NCI-H82 treated with DMSO at 0.1 percent for 48 hours (cell line): ENCODE measurements at regions not wholly inside any gene's neighbourhood (a gene's known extent, or its start where the extent isn't known, plus 50 kb on each side); places are given as distances from the start of the nearest gene placed in this dataset.

Source experiments
- DNase-seq: peaks from one replicate; lab custom pipeline; 2025; ENCODE audit not compliant: unreplicated experiment; lab: John Stamatoyannopoulos, UW

DNA sequence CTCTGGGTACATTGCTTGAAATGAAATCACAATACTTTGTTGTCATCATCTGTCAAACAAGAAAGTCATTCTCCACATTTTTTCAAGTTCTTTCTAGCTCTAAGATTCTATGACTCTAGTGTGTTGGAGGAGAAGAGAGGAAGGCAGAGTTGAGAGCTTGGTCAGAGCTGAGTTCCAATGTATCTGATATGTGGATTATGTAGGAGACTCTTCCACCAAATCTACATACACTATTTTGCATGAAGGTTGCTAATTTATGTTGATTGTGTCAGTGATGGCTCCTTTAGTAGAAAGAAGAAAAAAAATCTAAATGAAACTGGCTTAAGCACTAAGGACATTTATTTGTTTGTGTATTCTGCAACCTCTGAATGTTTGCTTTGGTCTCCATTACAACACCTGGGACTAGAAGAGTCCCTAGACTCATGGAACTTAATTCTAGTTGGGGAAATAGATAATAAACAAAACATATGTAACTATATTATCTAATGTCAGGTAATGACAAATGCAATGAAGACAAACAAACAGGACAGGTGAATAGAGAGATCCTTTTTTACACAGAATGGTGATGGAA lies 691.9 kb downstream of the UQCRFS1 start:
- no peak for DNase-seq

DNA sequence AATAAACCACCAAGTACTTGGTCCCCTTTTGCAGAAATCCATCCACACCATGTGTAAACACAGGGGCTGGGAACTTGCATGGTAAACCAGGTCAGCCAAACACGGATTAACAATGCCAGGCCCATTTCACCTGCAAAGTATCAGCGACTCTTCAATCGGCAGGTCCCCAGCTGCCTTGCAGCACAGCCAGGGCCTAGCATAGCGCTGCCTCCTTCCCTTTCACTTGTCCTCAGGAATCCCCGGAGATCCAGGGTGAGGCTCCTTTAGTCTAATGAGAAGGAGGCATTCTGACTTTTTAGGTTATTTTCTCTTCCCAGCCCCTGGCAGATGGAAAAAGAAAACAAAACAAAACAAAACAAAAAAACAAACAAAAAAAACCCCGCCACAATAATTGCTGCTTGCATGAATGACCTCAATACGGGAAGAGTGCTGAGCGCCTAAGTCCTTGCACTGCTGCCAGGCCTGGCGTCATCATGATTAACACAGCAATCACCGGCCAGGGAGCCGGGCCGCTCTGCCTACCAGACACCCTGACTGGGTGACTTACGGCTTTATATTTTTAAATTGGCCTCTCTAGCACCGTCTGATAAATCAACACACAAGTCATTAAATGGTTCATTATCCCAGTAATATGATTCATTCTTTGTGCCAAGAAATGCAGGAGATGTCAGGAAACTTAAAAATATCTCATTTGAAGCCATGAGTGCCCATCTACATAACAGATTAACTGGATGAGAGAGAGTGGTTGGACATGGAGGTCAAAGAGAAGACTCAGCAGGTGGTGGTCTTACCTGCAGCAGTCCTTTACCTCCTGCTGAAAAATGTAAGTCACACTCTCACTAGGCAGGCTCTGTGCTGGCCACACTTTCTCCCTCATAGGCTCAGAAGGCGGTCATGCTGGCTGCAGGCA lies 692.7 kb downstream of the UQCRFS1 start:
- DNase-seq = no peak

DNA sequence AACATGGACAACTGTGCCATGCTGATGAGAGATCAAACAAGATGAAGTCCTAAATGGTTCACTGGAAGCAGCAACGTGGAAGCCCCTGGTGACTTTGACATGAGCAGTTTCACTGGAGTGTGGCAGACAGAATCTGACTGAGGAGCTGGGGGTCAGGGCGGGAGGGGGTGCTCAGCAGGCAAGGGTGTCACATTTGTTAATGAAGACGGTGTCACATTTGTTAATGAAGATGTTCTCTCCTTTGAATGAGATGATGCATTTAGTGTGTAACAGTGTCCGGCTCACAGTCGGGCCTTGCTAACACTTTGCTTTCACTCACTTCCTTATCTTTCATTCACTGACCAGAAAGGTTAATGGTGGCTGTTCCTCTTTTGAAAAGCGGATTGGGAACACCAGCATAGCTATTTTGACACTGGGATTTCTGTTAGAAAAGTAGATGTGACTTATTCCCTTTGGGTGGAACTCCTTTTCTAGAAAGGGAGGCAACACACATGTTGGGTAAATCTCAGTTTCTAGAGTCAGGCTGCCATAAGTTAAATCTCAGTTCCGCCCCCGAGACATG lies 693.7 kb downstream of the UQCRFS1 start:
- DNase-seq = no peak

DNA sequence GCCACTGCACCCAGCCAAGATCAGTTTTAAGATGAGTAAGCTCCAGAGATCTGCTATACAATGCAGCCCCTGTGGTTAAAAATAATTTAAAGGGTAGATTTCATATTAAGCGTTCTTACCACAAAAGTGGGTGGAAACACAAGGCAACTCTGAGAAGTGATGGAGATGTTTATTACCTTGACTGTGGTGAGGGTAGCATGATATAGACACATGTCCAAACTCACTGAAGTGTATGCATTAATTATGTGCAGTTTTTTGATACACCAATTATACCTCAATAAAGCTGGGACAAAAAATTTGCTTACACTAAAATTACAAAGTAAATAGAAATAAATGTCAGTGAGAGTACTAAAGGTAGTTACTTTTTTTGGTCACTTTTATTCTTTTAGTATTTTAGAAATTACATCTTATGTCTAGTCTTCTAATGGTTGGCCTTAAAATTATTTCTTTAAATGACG lies 696.5 kb downstream of the UQCRFS1 start:
- no peak for DNase-seq

DNA sequence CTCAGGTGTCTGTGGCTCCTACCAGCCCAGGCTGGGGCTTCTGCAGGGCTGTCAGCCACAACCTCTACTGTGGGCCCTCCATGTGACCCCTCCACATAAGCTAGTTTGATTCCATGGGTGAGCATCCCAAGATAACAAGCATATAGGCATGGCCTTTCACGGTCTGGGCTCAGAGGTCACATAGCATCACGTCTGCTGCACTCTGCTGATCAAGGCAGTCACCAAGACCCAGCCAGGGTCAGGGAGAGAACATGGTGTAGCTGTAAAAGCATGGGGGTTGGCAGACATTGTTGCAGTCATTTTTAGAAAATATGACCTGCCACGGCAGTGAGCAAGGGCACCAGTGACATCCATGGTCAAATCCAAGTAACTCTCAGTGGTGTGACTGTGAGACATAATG lies 698.8 kb downstream of the UQCRFS1 start:
- DNase-seq = no peak

DNA sequence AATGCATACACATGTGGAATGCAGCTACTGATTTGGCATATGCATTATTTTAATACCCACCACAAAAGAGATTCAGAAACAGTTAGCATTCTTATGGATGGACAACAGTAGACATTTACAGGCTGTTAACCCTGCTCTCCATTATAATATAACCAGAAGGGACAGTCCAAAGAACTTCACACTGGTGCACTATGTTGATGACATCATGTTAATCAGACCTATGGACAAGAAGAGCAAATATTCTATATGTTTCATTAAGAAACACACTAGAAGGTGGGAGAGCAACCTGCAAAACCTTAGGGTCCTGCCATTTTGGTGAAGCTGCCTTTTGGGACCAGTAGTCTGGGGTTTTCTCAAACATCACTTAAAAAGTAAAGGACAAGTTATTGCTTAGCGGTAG lies 701.3 kb downstream of the UQCRFS1 start:
- DNase-seq = no peak

DNA sequence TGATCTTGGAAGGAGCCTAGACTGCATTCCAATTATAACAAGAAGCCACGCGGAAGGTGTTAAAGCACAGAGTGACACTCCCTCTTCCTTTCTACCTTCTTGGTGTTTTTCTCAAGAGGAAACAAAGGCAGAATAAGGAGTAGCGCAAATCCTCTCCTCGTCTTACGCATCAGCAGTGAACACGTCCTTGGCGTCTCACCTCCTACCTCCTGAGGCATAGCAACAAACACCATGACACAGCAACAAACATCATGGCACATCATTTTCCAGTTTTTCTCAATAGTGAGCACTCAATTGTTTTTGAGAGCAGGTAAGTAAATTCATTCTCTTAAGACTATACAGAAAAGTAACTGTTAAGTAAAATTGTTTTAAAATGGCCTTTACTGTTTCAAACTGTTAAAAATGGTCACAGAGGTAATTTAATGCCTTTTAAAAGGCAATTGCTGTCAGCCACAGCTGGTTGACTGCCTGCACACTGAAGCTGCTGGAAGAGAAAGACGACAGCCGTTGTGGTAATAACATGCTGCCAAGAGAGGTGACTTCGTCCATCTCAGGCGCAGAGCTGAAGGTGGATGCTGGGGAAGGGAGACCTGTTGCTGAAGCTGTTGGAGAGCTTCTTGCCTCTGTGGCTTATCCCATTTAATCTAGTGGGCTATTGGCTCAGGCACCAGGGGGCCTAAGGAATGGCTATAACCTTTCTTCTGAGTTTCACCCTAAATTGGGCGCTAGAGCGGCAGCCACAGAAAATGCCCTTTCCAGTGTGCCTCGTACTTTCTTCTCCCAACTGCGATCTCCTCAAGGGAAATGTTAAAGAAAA lies 703.7 kb downstream of the UQCRFS1 start:
- DNase-seq = no peak

DNA sequence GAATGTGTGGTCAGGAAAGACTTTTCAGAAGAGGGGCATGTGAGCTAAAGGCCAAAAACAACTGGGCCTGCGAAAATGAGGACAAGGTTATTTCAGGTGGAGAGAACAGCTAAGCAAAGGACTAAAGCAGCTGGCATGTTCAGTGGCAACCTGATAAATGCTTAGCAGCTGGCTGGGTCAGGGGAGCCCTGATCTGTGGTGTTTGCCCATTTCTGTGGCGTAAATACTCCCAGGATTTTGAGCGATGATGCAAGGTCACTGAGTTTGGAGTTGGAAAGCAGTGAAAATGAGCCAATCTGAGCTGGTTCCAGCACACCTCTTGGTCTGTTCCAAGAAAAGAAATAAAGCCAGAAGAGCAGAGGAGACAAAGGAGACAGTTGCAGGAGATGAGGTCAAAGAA lies 704.3 kb downstream of the UQCRFS1 start:
- DNase-seq = no peak

DNA sequence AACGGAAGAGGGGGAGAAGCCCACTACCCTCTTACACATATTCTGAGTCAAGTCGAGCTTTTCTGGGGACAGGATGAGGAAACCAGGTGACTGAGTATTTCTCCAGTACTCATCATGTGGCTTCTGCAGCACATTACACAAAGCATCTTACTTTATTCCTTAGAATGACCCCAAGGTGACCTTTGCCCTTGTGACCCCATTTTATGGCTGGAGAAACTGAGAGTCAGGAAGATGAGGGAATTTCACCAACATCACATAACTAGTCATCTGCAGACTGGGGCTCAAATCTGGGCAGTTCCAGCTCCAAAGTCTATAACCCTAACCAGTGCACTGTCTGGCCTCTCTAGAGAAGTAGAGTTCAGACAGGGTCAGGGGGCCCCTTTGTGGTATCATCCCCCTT lies 707.0 kb downstream of the UQCRFS1 start:
- DNase-seq = no peak

DNA sequence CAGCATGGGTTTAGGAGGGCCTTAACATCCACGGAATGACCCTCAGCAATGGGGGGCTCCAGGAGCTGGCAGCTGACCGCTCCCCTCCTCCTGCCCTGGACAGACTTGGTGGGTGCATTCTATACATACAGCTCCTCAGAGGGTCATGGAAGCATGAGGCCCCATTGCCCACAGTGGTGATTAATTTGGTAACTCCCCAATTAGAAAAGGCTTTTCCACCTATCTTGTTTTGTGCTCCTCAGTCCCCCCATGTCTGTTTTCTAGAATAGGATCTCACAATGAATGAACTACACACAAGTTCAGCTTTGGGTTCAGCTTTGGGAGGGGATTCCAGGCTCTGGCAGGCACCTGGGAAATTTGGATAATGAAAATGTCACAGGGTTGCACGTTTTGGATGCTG lies 707.8 kb downstream of the UQCRFS1 start:
- no peak for DNase-seq

DNA sequence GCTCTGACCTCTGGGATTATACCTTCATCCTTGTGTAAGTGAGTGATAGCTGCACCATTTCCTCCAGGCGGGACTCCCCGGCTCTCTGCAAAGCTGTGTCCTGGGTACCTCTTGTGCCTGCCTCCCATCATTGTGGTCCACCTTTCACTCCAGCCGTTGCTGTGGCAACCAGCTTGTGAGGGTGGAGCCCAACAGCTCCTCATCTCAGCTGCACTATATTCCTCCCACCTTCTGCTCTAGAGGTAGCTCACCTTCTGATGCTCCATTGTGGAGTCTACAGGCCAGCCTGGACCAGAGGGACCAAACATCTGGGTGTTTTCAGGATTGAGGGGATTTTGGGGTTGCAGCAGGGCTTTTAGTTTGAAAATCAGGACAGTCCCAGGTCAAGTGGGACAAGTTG lies 708.2 kb downstream of the UQCRFS1 start:
- DNase-seq = no peak

DNA sequence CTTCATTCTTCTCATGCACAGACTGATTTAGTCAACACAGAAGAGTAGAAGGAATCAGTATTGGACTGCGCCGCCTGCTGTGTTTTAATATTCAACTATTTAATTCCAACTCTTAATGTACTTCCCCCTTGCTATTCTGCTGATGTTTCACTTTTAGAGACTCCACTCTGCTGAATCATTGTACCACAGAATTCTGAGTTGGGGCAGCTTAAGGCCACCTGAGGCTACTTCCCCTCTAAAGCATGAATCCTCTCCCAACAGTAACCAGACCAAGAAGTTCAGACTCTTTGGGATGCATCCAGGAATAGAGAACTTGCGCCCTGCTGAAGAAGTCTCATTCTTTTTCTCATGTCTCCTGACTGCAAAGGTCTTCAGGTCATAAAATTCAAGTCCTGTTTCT lies 708.8 kb downstream of the UQCRFS1 start:
- DNase-seq = no peak

DNA sequence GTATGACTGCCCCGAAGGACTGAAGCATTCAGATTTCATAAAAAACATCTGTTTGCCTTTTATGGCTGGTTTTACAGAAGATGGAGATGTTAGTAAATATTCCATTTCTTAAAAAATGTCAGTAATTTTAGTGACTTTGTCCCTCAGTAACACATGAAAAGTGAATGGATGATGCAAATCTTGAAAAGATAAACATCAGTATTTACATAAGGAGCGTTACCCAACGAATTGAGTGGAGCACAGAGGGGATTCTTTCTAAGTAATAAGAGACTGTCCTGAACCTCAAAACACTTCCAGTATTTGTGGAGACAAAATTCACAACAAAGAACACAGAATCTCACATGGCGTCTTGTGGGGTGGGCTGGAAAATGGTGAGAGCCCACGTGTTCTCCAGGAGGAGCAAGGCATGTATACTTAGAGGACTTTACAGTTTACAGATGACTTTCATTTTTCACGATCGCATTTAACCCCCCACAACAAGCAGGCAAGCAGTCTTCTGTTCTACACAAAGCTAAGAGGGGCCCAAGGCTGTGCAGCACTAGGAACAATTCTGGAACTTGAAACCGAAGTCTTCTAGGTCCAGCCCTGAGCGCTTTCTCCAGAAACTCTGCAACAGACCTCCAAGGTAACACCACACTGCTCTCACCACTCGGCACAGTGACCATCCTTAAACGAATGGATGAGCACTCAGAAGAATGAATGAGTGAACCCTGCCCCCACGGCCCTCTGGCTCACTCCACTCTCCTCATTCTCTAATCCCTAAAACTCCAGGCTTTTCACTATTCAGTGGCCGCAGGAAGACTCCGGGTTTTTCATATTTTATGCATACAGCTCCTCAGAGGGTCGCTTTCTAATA lies 709.8 kb downstream of the UQCRFS1 start:
- no peak for DNase-seq

DNA sequence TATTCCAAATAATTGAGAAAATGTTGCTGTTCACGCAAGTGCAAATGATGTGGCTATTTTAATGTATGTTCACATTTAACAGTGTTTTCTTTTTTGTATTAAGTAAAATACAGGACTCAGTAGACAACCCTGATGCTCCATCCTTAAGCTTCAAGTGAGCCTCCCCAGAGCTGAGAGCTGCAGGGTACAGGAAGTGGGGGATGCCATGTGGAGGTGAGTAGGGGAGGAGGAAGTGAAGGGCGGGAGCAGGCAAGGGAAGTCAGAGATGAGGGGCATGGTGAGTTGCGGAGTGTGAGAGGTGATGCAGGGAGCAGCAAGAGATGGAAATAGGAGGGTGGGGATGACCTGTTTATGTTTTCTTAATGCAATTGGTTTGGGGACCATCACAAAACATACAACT lies 711.0 kb downstream of the UQCRFS1 start:
- no peak for DNase-seq

DNA sequence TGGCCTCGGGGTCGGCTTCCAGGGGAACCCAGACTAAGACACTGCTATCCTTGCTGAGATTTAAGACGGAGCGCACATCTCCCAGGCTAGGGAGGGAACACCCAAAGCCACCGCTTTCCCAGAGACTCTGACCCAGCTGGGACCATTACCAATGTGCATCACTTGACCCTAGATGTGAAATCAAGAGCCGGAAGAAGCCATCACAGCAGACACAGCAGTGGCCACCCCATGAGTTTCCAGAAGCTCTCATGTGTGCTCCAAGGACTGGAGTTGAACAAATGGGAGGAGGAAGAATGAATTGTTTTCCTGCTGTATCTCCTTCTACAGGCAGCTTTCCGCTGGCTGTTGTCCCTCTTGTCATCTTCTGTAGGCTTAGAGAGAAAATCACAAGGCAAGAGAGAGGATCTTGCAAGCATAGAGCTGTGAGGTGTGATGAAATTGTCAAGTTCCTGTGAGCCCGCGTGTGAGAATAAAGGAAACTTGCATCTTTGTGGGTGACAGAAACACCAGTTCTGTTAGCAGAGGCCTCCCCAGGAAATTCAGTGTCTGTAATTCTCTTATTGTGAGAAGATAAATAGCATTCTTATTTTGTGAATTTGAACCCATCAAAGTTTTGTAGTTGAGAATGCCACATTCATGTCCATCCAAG lies 711.8 kb downstream of the UQCRFS1 start:
- DNase-seq = no peak

DNA sequence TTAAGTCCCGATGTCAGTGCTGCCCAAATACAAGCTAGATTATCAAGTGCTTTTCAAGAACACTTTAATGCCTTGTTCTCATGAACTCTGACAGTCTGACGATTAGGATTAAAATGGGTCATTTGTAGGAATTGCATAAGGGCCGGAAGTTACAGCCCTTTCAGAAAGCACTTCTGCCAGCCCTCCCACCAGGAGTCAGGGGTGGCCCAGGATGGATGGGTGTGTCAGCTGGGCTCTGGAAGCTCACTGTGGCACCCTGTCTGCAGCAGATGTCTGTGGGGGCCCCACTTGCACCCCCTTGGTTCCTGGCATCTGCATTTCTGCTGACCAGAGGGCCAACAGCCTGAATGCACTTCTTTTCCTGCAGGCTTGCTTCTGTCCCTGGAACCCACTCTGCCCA lies 712.7 kb downstream of the UQCRFS1 start:
- no peak for DNase-seq

DNA sequence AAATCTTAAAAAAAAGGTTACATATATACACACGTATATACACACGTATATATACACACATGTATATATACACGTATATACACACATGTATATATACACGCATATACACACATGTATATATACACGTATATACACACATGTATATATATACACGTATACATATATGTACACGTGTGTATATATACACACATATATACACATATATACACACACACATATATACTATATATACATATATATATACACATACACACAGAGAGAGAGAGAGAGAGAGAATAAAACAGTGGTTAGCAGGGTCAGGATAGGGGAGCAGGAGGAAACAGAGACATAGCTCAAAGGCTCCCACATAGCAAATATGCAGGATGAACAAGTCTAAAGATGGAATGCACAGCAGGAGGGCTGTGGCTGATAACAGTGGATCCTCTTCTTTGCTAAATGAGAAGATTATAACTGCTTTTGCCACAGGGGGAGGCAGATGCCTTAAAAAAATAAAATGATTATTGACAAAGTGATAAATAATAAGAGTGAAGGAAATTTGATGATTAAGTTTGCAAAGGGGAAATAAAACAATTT lies 714.5 kb downstream of the UQCRFS1 start:
- no peak for DNase-seq

DNA sequence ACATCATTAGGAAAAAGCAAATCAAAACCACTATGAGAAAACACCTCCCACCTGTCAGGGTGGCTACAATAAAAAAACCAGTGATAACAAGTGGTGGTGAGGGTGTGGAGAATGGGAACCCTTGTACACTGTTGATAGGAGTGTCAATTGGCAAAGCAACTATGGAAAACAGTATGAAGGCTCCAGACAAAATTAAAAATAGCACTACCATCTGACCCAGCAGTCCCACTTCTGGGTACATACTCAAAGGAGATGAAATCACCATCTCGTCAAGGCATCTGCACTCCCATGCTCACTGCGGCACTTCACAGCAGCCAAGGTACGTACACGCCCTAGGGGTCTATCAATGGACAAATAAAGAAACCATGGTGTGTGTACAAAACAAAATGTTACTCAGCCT lies 715.1 kb downstream of the UQCRFS1 start:
- no peak for DNase-seq

DNA sequence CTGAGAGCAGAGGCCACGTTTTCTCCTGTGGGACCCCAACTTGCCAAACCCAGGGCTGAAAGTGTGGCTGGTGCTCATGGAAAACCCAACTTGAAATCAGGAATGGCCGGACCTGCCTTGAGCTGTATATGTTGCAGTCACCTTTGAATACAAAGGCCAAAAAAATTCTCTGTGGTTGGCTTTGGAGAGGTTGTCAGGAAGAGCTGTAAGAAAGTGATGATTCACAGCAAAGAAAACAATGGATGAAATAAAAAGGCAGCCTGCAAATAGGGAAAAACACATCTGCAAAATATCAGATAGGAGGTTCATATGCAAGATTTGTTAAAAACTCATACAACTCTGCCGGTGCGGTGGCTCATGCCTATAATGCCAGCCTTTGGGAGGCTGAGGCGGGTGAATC lies 715.8 kb downstream of the UQCRFS1 start:
- DNase-seq = no peak

DNA sequence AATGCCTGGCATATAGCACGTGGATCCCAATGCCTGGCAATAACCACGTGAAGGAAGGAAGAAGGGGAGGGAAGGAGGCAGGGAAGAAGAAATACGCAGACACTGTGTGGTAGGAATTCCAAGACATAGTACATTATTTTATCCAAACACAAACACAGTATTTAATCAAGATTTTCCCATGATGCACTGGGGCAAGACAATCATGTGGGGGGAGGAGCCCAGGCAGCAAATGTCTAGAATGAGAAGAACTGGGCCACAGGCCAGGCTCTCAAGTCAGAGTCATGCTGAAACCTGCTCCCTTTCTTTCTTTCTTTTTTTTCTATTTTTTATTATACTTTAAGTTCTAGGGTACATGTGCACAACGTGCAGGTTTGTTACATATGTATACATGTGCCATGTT lies 717.9 kb downstream of the UQCRFS1 start:
- no peak for DNase-seq
